NCI-H146 (cell line): ENCODE measurements at regions not wholly inside any gene's neighbourhood (a gene's known extent, or its start where the extent isn't known, plus 50 kb on each side); places are given as distances from the start of the nearest gene placed in this dataset.
"Not testable (repeated sequence)": the region's sequence is repeated elsewhere in the genome, so short reads cannot be mapped to it uniquely, and the experiment has no call there.

Experiments used
- DNase-seq: peaks from one replicate; lab custom pipeline; 2025; lab: John Stamatoyannopoulos, UW

- DNase-seq: no peak
These were observed 208.6 kb downstream of the CXCL12 start for GRCh38 chr10:44176311-44176710.

GRCh38 chr10:44173608-44173894 lies 211.3 kb downstream of the CXCL12 start:
- DNase-seq: no peak

GRCh38 chr10:44172883-44173607 lies 211.9 kb downstream of the CXCL12 start:
- DNase-seq: no peak

GRCh38 chr10:44171765-44172164 lies 213.1 kb downstream of the CXCL12 start:
- no peak for DNase-seq

GRCh38 chr10:44168478-44168877 lies 216.4 kb downstream of the CXCL12 start:
- DNase-seq: no peak

- no peak for DNase-seq
These were observed 217.1 kb downstream of the CXCL12 start for GRCh38 chr10:44167752-44168151.

GRCh38 chr10:44166441-44166840 lies 218.5 kb downstream of the CXCL12 start:
- DNase-seq: no peak

GRCh38 chr10:44164251-44164956 lies 220.5 kb downstream of the CXCL12 start:
- no peak for DNase-seq

GRCh38 chr10:44161184-44161583 lies 223.7 kb downstream of the CXCL12 start:
- DNase-seq: no peak

- no peak for DNase-seq
These were observed 227.3 kb downstream of the CXCL12 start for GRCh38 chr10:44157574-44157973.

- no peak for DNase-seq
These were observed 229.9 kb downstream of the CXCL12 start for GRCh38 chr10:44154956-44155355.

GRCh38 chr10:44153918-44154670 lies 230.8 kb downstream of the CXCL12 start:
- no peak for DNase-seq

- DNase-seq: no peak
These were observed 241.3 kb downstream of the CXCL12 start for GRCh38 chr10:44143556-44143955.

GRCh38 chr10:44132361-44133289 lies 252.3 kb downstream of the CXCL12 start:
- DNase-seq: no peak

- DNase-seq: no peak
These were observed 258.6 kb downstream of the CXCL12 start for GRCh38 chr10:44126291-44126717.

GRCh38 chr10:44125879-44126278 lies 259.0 kb downstream of the CXCL12 start:
- no peak for DNase-seq

- DNase-seq: no peak
These were observed 266.4 kb downstream of the CXCL12 start for GRCh38 chr10:44118500-44118899.

- DNase-seq: no peak
These were observed 268.4 kb downstream of the CXCL12 start for GRCh38 chr10:44116474-44116873.

- DNase-seq: no peak
These were observed 269.4 kb downstream of the CXCL12 start for GRCh38 chr10:44115516-44115915.

GRCh38 chr10:44114441-44114840 lies 270.5 kb downstream of the CXCL12 start:
- no peak for DNase-seq

- not testable (repeated sequence) for DNase-seq
These were observed 272.6 kb downstream of the CXCL12 start for GRCh38 chr10:44112280-44112679.

- DNase-seq: no peak
These were observed 279.2 kb downstream of the CXCL12 start for GRCh38 chr10:44105696-44106095.
